ENCODE measurements at regions not wholly inside any gene's neighbourhood (a gene's known extent, or its start where the extent isn't known, plus 50 kb on each side); places are given as distances from the start of the nearest gene placed in this dataset.

DNA sequence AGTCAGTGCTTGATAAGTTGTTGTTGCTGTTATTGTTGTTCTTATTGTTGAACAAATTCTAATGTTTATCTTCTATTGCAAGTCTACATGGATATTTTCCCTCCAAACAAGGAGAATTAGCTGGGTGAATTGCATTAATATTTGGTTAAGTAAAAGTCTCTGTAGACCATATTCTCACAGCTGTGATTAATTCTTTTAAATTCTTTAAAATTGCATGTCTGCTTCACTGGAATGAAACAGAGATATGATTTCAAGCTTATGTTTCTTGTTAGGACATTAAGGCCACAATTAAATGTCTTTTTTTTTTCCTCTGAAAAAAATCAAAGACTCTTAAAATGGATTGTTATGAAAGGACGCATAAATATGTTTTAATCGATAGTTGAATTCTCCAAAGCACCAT, 153.4 kb downstream of the EBLN2 start (continued):
- TF ChIP-seq, protein P1, sequence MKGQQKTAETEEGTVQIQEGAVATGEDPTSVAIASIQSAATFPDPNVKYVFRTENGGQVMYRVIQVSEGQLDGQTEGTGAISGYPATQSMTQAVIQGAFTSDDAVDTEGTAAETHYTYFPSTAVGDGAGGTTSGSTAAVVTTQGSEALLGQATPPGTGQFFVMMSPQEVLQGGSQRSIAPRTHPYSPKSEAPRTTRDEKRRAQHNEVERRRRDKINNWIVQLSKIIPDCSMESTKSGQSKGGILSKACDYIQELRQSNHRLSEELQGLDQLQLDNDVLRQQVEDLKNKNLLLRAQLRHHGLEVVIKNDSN (CRISPR knock-in tag; IDR thresholded peaks at IDR 0.05): no peak
- TF ChIP-seq, protein P2, sequence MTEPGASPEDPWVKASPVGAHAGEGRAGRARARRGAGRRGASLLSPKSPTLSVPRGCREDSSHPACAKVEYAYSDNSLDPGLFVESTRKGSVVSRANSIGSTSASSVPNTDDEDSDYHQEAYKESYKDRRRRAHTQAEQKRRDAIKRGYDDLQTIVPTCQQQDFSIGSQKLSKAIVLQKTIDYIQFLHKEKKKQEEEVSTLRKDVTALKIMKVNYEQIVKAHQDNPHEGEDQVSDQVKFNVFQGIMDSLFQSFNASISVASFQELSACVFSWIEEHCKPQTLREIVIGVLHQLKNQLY (CRISPR knock-in tag; IDR thresholded peaks at IDR 0.05): no peak
- TF ChIP-seq MXD4 (CRISPR knock-in tag; IDR thresholded peaks at IDR 0.05; ENCODE audit: borderline replicate concordance): no peak
- no peak for TF ChIP-seq ZNF219 (CRISPR knock-in tag; IDR thresholded peaks at IDR 0.05; ENCODE audit: borderline replicate concordance)
- TF ChIP-seq, protein P3, sequence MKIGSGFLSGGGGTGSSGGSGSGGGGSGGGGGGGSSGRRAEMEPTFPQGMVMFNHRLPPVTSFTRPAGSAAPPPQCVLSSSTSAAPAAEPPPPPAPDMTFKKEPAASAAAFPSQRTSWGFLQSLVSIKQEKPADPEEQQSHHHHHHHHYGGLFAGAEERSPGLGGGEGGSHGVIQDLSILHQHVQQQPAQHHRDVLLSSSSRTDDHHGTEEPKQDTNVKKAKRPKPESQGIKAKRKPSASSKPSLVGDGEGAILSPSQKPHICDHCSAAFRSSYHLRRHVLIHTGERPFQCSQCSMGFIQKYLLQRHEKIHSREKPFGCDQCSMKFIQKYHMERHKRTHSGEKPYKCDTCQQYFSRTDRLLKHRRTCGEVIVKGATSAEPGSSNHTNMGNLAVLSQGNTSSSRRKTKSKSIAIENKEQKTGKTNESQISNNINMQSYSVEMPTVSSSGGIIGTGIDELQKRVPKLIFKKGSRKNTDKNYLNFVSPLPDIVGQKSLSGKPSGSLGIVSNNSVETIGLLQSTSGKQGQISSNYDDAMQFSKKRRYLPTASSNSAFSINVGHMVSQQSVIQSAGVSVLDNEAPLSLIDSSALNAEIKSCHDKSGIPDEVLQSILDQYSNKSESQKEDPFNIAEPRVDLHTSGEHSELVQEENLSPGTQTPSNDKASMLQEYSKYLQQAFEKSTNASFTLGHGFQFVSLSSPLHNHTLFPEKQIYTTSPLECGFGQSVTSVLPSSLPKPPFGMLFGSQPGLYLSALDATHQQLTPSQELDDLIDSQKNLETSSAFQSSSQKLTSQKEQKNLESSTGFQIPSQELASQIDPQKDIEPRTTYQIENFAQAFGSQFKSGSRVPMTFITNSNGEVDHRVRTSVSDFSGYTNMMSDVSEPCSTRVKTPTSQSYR (CRISPR knock-in tag; IDR thresholded peaks at IDR 0.05): no peak

DNA sequence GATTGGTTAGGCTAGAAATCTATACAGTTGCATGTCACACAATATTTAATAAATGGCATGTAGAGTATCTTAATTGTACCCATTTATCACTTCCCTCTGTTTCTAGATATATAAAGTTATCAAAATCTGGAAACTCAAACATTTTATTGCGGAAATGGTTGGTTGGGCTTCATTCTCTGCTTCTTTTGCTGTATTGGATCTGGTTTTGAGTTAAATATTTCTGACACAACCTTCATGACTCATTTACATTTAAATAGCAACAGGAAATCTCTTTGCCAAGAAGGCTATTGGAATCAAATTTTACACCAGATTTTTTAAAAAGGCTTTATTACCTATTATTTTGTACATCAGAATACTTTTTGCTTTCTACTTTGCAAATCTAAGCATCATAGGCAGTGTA, 153.8 kb downstream of the EBLN2 start:
- Mint-ChIP-seq H3K9me3 (peaks cover 12% of the 10 kb centered on the region), H3K36me3 (0 out of 2 replicates have a peak, but pooled peaks cover 3% of the 10 kb centered on the region), H3K27me3 (ENCODE audit: low read depth) (no peaks in the 10 kb centered on the region), H3K27ac (no peak overlapping the region), H3K4me1 (no peaks in the 10 kb centered on the region), H3K4me3 (no peak overlapping the region)
- ChIA-PET CTCF (no interaction called here), POLR2A (no interaction called here)
- no peak for DNase-seq (ENCODE audit: low spot score)
- no peak for ATAC-seq
- no peak for TF ChIP-seq ZNF232 (CRISPR knock-in tag; IDR thresholded peaks at IDR 0.05)
- no peak for TF ChIP-seq IRF2 (CRISPR knock-in tag; IDR thresholded peaks at IDR 0.05; ENCODE audit: borderline replicate concordance, low read depth)
- no peak for TF ChIP-seq RELA (CRISPR knock-in tag; IDR thresholded peaks at IDR 0.05; ENCODE audit: borderline replicate concordance)
- TF ChIP-seq ZNF423 (CRISPR knock-in tag; IDR thresholded peaks at IDR 0.05): no peak
- TF ChIP-seq, protein P4, sequence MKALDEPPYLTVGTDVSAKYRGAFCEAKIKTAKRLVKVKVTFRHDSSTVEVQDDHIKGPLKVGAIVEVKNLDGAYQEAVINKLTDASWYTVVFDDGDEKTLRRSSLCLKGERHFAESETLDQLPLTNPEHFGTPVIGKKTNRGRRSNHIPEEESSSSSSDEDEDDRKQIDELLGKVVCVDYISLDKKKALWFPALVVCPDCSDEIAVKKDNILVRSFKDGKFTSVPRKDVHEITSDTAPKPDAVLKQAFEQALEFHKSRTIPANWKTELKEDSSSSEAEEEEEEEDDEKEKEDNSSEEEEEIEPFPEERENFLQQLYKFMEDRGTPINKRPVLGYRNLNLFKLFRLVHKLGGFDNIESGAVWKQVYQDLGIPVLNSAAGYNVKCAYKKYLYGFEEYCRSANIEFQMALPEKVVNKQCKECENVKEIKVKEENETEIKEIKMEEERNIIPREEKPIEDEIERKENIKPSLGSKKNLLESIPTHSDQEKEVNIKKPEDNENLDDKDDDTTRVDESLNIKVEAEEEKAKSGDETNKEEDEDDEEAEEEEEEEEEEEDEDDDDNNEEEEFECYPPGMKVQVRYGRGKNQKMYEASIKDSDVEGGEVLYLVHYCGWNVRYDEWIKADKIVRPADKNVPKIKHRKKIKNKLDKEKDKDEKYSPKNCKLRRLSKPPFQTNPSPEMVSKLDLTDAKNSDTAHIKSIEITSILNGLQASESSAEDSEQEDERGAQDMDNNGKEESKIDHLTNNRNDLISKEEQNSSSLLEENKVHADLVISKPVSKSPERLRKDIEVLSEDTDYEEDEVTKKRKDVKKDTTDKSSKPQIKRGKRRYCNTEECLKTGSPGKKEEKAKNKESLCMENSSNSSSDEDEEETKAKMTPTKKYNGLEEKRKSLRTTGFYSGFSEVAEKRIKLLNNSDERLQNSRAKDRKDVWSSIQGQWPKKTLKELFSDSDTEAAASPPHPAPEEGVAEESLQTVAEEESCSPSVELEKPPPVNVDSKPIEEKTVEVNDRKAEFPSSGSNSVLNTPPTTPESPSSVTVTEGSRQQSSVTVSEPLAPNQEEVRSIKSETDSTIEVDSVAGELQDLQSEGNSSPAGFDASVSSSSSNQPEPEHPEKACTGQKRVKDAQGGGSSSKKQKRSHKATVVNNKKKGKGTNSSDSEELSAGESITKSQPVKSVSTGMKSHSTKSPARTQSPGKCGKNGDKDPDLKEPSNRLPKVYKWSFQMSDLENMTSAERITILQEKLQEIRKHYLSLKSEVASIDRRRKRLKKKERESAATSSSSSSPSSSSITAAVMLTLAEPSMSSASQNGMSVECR (CRISPR knock-in tag; IDR thresholded peaks at IDR 0.05; ENCODE audit: borderline replicate concordance): no peak

DNA sequence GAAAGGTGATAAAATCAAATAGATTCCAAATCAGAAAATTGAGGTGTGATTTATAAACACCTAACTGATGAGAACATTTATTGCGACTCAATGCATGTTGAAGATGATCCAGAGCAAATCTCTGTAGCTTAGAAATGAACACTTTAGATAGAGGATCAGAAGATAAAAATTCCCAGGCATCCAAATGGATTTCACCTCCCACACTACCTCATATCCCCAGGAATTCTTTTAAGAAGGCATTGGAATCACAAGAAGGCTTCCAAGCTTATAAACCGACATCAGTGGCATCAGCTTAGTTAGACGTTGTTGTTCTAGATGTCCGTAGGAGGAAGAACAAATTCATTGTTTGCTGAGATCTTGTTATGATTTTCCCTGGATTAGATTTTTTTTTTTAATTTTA, 154.4 kb downstream of the EBLN2 start:
- POLR2A ChIA-PET: no interaction called here

DNA sequence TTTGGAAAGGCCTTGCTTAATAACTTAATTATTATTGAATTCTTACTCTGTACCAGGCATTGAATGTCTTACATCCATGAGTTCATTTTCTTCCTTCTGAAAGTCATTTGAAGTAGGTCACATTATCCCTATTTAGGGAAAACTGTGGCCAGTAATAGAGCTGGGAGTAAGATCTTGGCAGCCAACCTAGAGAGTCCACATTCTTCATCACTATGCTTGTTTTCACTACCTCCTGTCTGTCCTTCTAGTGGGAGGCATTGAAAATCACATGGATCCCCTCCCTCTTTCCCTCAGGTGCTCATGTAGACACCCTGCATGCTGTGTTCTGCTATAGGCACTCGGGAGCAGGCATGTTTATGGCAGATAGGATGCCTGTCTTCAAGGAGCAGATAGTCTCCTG, 154.9 kb downstream of the EBLN2 start:
- ATAC-seq (no peak), DNase-seq (ENCODE audit: low spot score) (no peak)
- Mint-ChIP-seq H3K36me3 (0 out of 2 replicates have a peak, but pooled peaks cover 3% of the 10 kb centered on the region), H3K27me3 (ENCODE audit: low read depth) (no peaks in the 10 kb centered on the region), H3K9me3 (peaks cover 12% of the 10 kb centered on the region), H3K4me3 (no peak overlapping the region), H3K27ac (no peak overlapping the region), H3K4me1 (no peaks in the 10 kb centered on the region)
- TF ChIP-seq, protein P5, sequence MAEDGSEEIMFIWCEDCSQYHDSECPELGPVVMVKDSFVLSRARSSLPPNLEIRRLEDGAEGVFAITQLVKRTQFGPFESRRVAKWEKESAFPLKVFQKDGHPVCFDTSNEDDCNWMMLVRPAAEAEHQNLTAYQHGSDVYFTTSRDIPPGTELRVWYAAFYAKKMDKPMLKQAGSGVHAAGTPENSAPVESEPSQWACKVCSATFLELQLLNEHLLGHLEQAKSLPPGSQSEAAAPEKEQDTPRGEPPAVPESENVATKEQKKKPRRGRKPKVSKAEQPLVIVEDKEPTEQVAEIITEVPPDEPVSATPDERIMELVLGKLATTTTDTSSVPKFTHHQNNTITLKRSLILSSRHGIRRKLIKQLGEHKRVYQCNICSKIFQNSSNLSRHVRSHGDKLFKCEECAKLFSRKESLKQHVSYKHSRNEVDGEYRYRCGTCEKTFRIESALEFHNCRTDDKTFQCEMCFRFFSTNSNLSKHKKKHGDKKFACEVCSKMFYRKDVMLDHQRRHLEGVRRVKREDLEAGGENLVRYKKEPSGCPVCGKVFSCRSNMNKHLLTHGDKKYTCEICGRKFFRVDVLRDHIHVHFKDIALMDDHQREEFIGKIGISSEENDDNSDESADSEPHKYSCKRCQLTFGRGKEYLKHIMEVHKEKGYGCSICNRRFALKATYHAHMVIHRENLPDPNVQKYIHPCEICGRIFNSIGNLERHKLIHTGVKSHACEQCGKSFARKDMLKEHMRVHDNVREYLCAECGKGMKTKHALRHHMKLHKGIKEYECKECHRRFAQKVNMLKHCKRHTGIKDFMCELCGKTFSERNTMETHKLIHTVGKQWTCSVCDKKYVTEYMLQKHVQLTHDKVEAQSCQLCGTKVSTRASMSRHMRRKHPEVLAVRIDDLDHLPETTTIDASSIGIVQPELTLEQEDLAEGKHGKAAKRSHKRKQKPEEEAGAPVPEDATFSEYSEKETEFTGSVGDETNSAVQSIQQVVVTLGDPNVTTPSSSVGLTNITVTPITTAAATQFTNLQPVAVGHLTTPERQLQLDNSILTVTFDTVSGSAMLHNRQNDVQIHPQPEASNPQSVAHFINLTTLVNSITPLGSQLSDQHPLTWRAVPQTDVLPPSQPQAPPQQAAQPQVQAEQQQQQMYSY (CRISPR knock-in tag; IDR thresholded peaks at IDR 0.05): no peak
- TF ChIP-seq ZNF138 (CRISPR knock-in tag; conservative IDR thresholded peaks at IDR 0.05) (no peak), IRF2 (CRISPR knock-in tag; IDR thresholded peaks at IDR 0.05; ENCODE audit: borderline replicate concordance, low read depth) (no peak), NR3C1 (CRISPR knock-in tag; conservative IDR thresholded peaks at IDR 0.05; ENCODE audit: low read depth) (no peak), ZNF232 (CRISPR knock-in tag; IDR thresholded peaks at IDR 0.05) (no peak), SOX15 (CRISPR knock-in tag; IDR thresholded peaks at IDR 0.05) (no peak), FOXJ3 (CRISPR knock-in tag; IDR thresholded peaks at IDR 0.05; ENCODE audit: borderline replicate concordance) (no peak), TEAD1 (CRISPR knock-in tag; IDR thresholded peaks at IDR 0.05) (no peak)
- TF ChIP-seq, protein P6, sequence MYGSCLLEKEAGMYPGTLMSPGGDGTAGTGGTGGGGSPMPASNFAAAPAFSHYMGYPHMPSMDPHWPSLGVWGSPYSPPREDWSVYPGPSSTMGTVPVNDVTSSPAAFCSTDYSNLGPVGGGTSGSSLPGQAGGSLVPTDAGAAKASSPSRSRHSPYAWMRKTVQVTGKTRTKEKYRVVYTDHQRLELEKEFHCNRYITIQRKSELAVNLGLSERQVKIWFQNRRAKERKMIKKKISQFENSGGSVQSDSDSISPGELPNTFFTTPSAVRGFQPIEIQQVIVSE (CRISPR knock-in tag; IDR thresholded peaks at IDR 0.05; ENCODE audit: borderline replicate concordance): no peak
- CTCF ChIA-PET: interaction anchor here (0.9 kb wide), 1 partner anchor 25 kb away, joined by 3 read pairs; no protein-coding TSS in a partner anchor
- POLR2A ChIA-PET: no interaction called here

More for the DNA sequence above, 154.4 kb downstream of the EBLN2 start:
- Mint-ChIP-seq H3K4me1 (no peaks in the 10 kb centered on the region), H3K36me3 (0 out of 2 replicates have a peak, but pooled peaks cover 3% of the 10 kb centered on the region), H3K27ac (no peak overlapping the region), H3K27me3 (ENCODE audit: low read depth) (no peaks in the 10 kb centered on the region), H3K9me3 (peaks cover 12% of the 10 kb centered on the region), H3K4me3 (no peak overlapping the region)
- DNase-seq (ENCODE audit: low spot score) (no peak), ATAC-seq (no peak)
- no peak for TF ChIP-seq HMGA2 (CRISPR knock-in tag; IDR thresholded peaks at IDR 0.05)
- CTCF ChIA-PET: no interaction called here

All from WTC11 (cell line).